GM18858 (cell line): ENCODE measurements at regions not wholly inside any gene's neighbourhood (a gene's known extent, or its start where the extent isn't known, plus 50 kb on each side); places are given as distances from the start of the nearest gene placed in this dataset.

ENCODE experiments used
- ATAC-seq: cut with Tn5 transposase; IDR thresholded peaks from one replicate; pipeline ENCODE4 v1.9.1; 2021; ENCODE audit not compliant: unreplicated experiment

DNA sequence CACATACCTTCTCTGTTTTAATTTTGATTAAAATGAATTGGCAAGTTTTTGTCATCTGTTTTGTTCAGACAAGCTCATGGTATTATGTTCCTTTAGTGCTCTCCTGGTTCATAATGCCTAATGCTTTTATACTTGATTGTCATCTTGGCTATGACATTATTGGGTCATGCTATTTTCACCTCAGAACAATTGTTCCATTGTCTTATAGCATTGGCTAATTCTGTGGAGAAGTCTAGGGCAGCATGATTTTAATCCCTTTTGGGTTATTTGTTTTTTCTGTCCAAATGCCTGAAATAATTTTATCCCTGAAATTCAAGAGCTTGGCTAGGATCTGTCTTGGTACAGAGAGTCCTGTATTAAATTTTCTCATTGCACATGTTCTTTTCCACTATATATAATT is 83.8 kb upstream of the CCDC85A start:
- ATAC-seq: no peak

DNA sequence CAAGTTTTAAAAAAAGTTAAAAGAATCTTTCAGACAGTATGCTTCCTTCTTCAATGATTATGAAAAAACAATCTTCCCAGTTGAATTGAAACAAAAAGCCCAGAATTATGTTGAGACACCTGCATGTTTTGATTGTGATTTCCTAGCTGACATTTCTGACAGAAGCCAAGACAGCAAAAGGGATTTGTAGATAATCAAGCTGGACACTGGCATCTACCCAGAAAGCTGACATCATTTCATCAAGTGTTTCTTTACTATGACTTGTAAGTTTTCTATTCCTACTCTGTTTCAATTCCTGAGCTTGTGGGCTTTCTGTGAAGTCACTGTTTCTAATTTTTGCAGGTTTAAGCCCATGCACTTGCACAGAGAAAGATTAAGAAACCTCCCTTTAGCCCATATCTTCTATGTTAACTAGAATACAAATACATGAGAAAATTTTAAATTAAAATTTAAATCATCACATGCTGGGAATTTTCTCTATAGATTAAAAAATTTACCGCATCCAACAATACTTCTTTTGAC is 82.9 kb upstream of the CCDC85A start:
- no peak for ATAC-seq

DNA sequence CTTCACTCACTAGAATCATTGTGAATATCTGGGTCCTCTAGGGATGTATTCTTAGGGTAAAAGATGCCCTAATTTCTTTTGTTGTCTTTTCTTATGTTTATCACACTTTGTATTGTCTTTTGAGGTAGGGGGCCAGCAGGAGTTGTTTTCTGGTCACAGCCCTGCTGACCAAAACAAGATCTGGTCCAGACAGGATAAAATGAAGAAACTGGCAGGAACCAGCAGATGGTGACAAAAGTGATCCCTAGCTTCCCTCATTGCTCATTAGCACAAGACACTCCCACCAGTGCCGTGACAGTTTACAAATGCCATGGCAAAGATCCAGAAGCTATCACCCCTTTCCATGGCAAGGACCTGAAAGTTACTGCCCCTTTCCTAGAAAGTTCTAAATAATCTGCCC is 81.7 kb upstream of the CCDC85A start:
- ATAC-seq: no peak

DNA sequence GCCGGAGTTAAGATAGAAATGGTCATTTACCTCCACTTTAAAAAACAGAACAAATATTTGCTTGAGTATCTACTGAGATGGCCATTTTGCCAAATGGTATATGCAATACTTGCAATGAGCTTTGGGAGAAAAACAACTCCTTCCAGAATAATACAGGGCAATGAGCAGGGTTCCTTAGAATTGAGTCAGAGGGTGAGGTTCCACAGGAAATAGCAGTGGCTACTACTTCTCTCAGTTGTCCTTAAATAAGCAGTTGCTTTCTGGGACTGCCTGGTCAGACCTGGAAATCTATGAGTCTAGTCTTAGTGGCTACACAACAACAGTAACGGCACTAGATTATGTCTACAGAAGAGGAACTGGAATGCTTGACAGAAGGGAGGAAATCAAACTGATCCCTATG is 80.9 kb upstream of the CCDC85A start:
- ATAC-seq: no peak

DNA sequence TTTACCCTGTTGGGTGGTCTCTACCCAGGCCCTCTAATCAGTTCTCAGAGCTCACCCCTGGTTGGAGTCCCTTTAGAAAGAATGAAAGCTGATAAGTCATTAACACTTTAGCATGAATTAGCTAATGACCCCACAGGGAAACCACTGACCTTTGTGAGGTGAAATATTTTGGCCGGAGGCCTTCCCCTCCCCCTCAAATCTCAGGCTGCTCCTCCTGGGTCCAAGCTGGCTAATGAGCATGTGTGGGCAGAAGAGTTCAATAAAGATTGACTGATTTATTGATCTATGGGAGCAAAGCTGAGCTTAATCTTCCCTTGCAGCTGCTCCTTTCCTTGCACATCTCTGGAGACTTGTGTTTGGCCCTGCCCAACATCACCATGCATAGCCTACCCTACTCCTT is 78.8 kb upstream of the CCDC85A start:
- no peak for ATAC-seq

DNA sequence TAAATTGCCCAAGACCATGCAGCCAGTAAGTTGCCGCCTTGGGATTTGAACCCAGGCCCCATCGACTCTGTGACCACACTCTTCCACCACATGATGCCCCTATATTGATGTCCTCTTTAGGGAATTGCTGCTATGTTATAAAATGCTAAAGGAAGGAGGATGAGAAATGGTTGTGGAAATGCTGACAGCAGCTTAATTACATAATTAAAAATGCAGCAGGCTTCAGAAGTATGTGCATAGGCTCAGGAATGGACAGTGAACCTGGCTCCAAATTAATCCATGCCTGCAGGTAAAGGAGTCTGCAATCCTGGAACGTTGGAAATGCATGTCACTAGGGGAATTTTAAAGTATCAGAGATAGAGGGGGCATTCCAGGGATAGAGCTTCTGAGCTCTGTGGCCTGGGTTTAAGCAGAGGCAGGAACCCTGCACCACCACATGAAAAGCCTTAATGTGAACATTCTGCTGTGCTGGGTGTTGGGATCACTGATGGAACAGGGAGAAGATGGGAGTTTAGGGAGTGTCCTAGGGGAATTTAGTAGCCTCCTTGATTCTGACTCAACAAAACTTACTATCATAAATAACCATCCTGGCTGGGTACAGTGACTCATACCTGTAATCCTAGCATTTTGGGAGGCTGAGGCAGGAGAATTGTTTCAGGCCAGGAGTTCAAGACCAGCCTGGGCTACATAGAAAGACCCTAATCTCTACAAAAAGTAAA is 76.1 kb upstream of the CCDC85A start:
- ATAC-seq: no peak

DNA sequence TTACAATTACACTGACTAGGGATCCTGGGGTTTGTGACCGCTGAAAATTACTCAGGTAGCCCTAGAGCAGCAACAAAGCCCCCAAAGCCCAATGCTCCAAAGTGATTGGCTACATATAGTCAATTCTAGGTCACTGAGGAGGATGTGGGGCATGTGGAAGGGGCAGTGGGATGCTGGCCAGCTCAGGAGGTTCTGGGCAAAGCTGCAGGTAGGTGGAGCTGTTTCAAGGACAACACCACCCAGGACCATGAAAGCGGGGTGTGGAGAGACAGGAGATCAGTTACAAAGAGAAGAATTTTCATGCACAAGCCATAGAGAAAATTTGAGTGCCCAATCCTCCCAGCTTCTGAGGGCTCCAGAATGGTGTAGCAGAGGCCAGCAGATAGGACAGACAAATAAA is 75.0 kb upstream of the CCDC85A start:
- ATAC-seq: no peak

DNA sequence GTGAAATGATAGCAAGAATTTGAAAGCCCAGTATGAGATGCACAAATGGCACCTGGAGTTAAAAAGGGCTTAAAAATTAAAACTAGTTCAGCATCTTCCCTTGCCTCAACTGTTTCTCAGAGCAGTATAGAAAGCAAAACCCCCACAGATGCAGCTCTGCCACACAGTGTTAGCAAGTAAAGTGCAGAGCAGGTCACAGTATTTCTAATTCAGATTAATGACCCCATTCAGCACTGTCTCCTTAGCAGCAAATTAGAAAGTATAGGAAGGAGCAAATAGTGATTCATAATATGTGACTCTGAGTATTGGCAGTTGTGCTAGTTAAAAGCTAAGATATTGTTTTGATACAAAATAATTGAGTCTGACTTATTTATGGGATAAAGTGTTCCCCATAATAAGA is 73.8 kb upstream of the CCDC85A start:
- no peak for ATAC-seq

DNA sequence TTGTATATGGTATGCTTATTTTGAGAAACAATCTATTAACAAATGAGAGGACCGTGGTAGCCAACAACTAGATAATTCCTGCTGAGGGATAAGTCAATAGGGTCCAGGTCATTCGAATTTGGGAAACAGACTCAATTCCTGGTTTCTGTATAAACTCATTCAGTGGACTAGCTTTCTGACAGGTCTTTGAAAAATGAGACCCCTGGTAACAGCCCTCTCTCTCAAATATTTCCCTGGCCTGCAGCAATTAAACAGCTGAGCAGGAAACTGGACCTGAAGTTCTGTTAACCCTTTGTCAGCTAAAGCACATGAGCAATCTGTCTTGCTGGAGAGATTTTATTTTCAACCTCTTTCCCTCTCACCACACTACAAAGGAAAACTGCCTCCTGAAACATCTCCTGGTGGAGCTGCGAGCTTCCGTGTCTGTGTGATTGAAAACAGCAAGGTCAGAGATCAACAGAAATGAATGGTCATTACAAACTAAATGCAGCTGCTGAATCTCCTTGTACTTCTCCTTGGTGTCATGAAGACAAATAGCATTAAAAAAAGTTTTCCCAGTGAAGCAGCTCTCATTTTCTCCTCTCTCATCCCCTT is 70.3 kb upstream of the CCDC85A start:
- no peak for ATAC-seq

DNA sequence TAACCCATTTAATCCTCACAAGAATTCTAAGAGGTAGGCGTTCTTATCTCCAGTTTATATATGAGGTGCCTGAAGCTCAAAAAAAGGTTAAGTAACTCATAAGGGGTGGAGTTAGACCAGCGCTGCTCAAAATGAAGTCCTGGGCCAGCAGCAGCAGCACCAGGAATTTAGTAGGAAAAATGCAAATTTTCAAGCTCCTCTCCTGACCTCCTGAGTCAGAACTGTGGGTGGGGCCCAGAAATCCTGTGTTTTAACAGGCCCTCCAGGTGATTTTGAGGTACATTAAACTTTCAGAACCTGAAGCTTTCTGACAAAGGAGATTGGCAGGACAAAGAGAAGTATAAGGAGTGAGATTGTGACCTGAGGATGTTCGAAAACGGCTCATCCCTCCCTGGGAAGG is 66.0 kb upstream of the CCDC85A start:
- ATAC-seq: no peak

DNA sequence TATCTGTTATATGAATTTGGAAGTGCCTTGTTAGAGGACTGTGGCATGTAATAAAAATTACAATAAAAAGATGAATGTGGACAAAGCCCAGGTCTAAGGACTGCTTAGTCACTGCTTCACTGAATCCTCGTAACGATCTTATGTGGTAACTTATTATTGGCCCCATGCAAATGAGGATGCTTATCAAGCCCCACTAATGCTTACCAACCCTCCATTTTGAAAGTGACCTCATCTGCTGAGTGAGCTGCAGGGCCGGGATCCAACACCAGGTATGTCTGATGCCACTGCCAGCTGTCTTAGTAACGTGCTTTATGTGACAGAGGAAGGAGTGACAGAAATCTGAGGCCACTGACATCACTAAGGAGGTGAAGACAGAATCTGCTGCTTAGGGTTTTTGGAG is 65.3 kb upstream of the CCDC85A start:
- ATAC-seq: no peak

DNA sequence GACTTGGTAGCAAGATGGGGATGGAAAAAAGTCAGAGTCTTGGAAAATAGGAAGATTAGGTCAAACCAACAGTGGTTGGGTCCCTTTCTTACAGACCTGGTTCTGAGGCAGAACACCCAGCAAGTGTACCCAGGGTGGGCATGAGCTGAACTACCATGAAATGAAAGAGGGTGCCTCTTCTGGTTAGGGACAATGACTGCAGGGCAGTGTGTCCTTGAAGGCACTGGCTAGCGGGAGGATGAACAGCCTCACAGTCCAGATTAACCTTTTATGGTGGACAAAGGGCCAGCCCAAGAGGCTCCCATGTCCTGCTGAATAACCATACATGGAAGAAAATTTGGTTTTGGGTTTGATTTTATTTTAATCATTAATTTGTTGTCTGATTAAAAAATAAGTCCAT is 61.8 kb upstream of the CCDC85A start:
- no peak for ATAC-seq

DNA sequence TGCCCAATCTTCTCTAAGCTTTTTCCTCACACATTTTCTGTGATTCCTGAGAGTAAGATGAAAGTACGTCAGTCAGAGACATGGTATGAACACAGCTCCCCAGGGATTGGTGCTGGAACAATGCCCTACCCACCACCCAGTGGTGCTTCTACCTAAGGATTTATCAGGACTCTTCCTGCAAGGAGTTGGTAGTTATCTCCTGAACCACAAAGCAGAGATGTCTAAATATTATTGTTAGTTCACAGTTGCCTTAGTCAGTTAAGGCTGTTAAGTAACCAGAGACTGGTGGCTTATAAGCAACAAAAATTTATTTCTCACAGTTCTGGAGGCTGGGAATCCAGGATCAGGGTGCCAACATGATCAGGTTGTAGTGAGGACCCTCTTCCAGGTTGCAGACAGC is 60.3 kb upstream of the CCDC85A start:
- no peak for ATAC-seq

DNA sequence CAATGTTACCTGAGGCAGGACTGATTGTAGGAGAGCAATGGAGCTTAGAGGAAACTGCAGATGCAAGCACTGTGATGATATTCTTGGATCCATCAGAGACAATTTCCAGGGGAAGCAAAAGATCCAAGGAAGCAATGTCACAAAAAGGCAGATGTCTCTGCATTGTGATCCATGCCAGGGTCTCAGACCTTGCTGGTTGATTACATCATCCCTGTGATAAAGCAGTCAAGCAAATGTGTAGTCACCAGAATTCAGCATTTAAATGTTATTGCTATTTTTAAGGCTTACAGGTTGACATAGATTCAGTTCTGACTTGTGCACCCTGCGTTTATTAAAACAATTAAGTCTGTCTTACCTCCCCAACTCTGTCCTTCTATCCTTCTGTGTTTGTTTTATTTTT is 56.8 kb upstream of the CCDC85A start:
- no peak for ATAC-seq

DNA sequence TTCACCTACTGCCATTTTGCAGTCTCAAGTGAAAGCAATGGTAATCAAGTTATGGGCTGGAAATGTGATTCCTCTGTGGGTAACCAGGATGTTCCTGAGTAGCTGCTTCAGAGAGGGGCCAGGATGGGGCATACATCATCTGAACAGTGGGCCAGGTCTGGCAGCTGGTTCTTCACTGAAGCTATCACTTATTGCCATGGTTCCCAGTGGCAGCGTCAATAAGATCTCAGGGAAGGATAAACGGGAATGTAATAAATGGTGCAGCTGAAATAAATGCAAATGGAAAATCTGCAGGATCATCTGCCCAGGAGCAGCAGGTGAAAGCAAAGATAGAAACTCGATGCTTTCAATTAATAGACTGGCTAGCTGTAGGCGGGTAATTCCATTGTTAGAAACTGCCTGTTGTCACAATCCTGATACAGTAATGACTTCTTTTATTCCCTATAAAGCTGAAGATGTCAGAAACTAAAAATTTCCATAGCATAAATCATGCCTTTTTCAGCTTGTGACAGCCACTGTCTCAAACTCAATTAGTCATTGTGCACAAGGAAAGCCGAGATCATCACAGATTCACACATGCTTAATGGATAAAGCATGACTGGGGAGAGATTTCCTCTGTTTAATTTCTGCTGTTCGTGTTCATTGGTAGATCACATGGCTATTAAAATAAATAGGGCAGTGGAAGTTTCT is 56.2 kb upstream of the CCDC85A start:
- ATAC-seq: no peak

DNA sequence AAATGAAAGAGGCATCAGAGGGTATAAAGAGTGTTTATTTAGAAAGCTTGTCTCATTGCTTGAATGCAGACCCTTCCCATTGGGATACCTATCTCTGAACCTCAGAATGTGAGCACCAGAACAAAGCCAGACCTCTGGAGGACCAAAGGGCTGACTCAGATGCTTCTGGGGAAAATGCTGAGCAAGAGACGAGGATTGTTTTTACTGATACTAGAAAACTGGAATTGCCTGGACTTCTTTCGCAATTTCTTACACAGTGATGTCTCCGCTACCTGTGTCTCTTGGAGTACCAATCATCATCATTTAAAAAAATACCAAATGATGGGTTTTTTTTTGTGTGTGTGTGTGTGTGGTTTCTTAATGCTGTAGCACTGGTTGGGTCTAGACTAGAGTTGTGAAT is 55.6 kb upstream of the CCDC85A start:
- ATAC-seq: no peak

DNA sequence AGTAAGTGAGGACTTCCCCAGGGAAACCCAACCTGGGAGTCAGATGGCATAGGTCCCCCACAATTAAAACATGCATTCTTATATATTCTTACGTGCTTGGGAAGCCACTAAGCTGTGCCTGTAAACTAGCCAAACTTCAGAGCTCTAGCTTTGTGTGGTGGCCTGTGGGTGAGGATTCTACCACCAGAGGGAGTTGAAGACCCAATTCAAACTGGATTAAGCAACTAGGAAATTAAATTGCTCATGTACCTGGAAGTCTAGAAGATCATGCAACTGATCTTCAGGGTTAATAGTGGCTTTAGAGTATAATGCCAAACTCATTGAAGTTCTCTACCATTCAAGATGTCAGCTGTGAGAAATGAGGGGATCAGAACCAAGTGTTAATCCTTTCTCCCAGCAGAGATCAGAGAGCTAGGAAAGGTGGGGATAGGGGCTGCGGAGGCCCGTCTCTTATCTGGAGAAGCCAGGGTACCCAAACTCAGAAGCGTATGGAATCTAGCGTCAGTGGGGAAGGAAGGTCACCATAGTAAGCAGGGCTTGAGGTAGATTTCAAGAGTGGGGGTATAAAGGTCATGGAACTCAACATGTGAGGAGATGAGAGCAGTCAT is 53.2 kb upstream of the CCDC85A start:
- no peak for ATAC-seq

DNA sequence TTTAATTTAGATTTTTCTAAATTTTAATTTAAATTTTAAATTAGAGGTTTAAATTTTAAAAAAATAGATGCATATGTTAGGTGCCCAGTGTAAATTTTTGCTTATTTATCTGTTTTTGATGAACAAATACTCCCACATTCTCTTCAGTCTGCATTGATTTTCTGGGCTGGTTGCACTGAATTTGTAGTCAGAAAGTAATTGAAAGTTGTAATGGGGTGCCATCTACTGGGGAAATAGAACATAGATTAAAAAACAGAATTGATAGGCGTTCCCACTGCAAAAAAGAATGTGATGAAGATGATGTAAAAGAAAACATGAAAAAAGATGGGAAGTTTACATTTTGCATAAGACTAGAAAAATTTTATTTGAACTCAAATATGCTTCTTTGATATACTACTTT is 51.7 kb upstream of the CCDC85A start:
- no peak for ATAC-seq

DNA sequence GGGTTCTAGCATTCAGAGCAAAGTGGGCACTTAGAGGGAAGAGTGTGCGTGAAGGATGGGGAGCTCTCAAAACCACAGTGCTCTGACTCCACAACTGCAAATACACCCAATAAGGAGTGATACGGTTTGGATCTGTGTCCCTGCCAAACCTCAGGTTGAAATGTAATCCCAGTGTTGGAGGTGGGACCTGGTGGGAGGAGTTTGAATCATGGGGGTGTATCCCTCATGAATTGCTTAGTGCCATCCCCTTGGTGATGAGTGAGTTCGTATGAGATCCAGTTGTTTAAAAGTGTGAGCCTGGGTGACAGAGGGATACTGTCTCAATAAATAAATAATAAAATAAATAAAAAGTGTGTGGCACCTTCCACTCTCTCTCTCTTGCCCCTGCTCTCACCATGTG is 50.3 kb upstream of the CCDC85A start:
- no peak for ATAC-seq

DNA sequence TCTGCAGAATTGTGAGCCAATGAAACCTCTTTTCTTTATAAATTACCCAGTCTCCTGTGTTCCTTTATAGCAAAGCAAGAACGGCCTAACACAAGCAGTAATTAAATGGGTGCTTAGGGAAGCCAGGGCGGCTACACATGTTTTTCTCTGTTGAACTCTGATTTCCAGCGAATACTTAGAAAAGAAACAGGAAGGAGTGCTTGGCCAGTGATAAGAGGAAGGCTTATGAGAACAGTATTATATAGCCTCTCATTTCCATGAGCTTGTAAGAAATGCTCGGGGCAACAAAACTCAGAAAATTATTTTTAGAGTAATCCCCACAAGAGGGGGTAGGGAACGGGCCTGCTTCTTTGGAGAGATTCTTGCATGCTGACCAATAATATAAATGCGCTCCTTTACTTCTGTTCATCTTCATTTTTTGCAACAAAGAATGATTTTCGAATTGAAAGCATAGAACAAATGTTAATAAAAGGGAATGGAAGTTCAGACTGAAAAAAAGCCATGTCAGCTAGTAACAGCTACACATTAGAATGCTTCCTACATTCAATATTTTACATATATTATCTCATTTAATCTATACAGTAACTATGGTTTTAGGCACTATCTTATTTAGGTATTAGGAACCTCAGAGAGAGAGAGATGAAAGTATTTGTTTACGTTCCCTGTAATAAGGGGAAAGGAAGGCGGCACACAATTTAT is 49.7 kb upstream of the CCDC85A start:
- no peak for ATAC-seq
